Colonic mucosa (tissue), 4 donors: ENCODE measurements at regions not wholly inside any gene's neighbourhood (a gene's known extent, or its start where the extent isn't known, plus 50 kb on each side); places are given as distances from the start of the nearest gene placed in this dataset.

Experiments
- DNase-seq: peaks from one replicate; pipeline ENCODE4 v3.0.0-alpha.2; 2020
- H3K27ac ChIP-seq: fragments of 200-600 bp; one replicate; pipeline ENCODE4 v1.8.0; 2021
- H3K27me3 ChIP-seq: fragments of 200-600 bp; one replicate; pipeline ENCODE4 v1.8.0; 2021
- H3K36me3 ChIP-seq: fragments of 200-600 bp; one replicate; pipeline ENCODE4 v1.8.0; 2021
- H3K4me1 ChIP-seq: fragments of 200-600 bp; one replicate; pipeline ENCODE4 v1.8.0; 2021; ENCODE audit warnings: mild to moderate bottlenecking
- H3K4me3 ChIP-seq: fragments of 200-600 bp; one replicate; pipeline ENCODE4 v1.8.0; 2021
- H3K9ac ChIP-seq, 2 donors: one replicate each; pipeline ENCODE4 v1.7.0; 2013; ENCODE audit warnings: control low read depth in 2 of 2, low read depth in 2 of 2, low read length in 2 of 2
- H3K9me3 ChIP-seq: fragments of 200-600 bp; one replicate; pipeline ENCODE4 v1.8.0; 2021
- intact Hi-C: fragments of 100-400 bp; cut with DNase I; formaldehyde crosslinking; loops from one replicate; pipeline ENCODE4 v1.14.1; 2022
- TF ChIP-seq, protein P1 (sequence below): fragments of 200-600 bp; IDR thresholded peaks from one replicate; pipeline ENCODE4 v1.8.0; 2022; ENCODE audit warnings: antibody characterized with exemption, mild to moderate bottlenecking
- donor health status: healthy.
- donor health status: DM: no; HTN: no; CAD: no.
- donor health status: DM: no; HTN: no; CAD: no.

DNA sequence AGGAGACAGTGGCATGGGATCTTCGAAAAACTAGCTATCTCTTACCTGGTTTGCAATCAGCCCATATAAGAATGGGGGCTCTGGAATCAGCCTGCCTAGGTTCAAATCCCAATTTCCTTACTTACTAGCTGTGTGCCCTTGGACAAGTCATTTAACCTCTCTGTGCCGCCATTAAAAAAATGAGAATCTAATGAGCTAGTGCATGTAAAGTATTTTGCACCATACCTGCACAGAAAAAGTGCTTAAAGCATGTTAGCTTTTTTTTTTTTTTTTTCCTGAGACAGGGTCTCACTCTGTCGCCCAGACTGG, 181.8 kb downstream of the SHQ1 start:
- no peak overlapping the region for H3K9ac ChIP-seq
- intact Hi-C loops, result loop anchor here (2.0 to 10.0 kb wide), 2 partner anchors 154 to 712 kb away; no protein-coding TSS in a partner anchor
- no peak for DNase-seq
- H3K9me3 ChIP-seq, result no peaks in the 10 kb centered on the region
- H3K27me3 ChIP-seq, result no peaks in the 10 kb centered on the region
- H3K27ac ChIP-seq, result no peak overlapping the region
- H3K4me1 ChIP-seq, result no peaks in the 10 kb centered on the region
- H3K4me3 ChIP-seq, result no peak overlapping the region
- TF ChIP-seq, protein P1, sequence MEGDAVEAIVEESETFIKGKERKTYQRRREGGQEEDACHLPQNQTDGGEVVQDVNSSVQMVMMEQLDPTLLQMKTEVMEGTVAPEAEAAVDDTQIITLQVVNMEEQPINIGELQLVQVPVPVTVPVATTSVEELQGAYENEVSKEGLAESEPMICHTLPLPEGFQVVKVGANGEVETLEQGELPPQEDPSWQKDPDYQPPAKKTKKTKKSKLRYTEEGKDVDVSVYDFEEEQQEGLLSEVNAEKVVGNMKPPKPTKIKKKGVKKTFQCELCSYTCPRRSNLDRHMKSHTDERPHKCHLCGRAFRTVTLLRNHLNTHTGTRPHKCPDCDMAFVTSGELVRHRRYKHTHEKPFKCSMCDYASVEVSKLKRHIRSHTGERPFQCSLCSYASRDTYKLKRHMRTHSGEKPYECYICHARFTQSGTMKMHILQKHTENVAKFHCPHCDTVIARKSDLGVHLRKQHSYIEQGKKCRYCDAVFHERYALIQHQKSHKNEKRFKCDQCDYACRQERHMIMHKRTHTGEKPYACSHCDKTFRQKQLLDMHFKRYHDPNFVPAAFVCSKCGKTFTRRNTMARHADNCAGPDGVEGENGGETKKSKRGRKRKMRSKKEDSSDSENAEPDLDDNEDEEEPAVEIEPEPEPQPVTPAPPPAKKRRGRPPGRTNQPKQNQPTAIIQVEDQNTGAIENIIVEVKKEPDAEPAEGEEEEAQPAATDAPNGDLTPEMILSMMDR, result no peak
- no peaks in the 10 kb centered on the region for H3K36me3 ChIP-seq

DNA sequence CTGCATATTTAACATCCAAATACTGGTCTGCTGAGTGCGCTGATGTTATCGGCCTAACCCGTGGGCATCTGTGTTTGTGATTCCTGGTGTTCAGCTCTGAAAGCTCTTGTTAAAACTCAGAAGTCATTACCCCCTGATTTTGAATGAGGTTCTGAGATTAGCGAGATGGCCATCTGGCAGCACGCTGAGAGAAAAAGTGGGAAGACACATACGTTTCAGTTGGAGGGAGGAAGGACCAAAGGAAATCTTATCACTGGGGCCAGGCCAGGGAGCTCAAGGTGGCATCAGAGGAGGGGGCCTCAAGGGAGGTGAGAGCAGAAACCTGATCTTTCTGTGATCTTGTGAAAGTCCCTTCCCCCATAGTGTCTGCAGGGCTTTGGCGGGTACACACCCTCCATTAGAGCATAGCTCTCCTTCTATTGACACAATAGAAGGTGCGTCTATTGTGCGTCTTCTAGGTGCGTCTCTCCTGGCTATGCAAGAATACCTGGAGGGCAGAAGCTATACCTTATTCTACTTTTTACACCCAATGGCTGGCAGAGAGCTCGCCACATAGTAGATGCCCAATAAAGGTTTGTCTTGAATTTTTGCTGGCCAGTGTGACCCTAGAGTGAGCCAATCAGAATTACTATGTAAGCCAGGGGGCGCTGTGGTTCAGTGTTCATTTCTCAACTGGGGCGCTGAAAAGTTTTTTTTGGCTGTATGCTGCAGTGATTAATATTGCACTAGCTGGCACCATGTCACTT, 182.4 kb downstream of the SHQ1 start:
- intact Hi-C loops, result loop anchor here (2.0 to 10.0 kb wide), 2 partner anchors 155 to 711 kb away; no protein-coding TSS in a partner anchor
- Histone ChIP-seq H3K27me3 (no peaks in the 10 kb centered on the region), H3K4me3 (no peak overlapping the region), H3K27ac (no peak overlapping the region), H3K9me3 (no peaks in the 10 kb centered on the region), H3K4me1 (no peaks in the 10 kb centered on the region), H3K36me3 (no peaks in the 10 kb centered on the region), H3K9ac (no peak overlapping the region)
- DNase-seq, result peak; percentile 75
- TF ChIP-seq, protein P1, result peak; percentile 51

DNA sequence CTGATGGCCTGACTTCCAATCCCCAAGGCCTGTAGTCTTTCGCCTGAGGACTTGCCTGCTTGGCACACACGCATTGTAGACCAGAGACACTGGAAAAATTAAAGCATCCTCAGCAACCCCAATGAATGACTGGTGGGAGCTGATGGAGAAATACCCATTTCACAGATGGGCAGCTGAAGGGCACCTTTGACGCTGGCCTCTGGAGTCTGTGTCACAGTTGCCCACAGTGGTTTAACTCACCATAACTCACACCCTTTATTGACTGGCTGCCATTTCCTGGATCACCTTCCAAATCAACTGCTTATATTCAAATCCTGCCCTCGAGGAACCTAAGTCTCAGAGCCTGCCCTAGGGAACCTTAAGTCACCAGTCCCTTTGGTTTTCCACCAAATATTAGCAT, 183.1 kb downstream of the SHQ1 start:
- Histone ChIP-seq H3K9me3 (no peaks in the 10 kb centered on the region), H3K27me3 (no peaks in the 10 kb centered on the region), H3K4me1 (no peaks in the 10 kb centered on the region), H3K27ac (no peak overlapping the region), H3K4me3 (no peak overlapping the region), H3K9ac (no peak overlapping the region), H3K36me3 (no peaks in the 10 kb centered on the region)
- intact Hi-C loops, result loop anchor here (10.0 kb wide), 1 partner anchor 710 kb away; no protein-coding TSS in a partner anchor
- TF ChIP-seq, protein P1, result no peak
- no peak for DNase-seq

DNA sequence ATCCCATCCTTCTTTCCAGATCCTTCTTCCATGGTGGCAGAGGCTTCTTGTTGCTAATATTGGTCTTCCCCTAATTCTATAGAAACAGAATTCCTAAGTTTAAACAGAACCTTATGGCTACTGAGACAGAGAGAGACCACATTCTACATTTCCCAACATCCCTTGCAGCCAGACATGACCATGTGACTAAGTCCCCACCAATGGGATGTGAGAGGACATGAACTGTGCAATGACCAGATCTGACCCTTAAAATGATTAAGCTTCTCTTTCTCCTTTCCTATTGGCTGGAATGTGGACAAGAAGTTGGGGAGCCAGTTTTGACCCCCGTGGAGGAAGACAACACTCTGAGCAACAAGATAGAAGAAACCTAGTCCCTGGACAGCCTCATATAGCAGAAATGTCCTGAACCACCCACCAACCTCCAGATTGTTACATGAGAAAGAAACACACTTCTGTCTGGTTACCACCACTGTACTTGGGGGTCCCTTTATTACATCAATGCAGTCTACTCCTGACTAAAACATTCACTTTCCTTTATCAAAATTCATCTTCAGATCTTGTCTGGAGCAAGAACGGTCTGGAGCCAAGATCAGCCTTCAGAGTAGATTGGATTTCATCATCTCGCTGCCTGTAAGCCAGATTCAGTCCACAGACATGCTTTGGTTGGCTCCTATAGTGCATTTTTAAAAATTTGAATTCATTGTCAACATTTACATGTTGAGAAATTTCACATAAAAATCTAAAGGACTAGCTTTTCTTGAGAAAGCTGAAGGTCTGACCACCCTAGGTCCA, 183.9 kb downstream of the SHQ1 start:
- Histone ChIP-seq H3K9me3 (no peaks in the 10 kb centered on the region), H3K36me3 (no peaks in the 10 kb centered on the region), H3K4me1 (no peaks in the 10 kb centered on the region), H3K27ac (no peak overlapping the region), H3K4me3 (no peak overlapping the region), H3K27me3 (no peaks in the 10 kb centered on the region), H3K9ac (no peak overlapping the region)
- TF ChIP-seq, protein P1, result no peak
- intact Hi-C loops, result loop anchor here (10.0 kb wide), 1 partner anchor 710 kb away; no protein-coding TSS in a partner anchor
- DNase-seq, result no peak

DNA sequence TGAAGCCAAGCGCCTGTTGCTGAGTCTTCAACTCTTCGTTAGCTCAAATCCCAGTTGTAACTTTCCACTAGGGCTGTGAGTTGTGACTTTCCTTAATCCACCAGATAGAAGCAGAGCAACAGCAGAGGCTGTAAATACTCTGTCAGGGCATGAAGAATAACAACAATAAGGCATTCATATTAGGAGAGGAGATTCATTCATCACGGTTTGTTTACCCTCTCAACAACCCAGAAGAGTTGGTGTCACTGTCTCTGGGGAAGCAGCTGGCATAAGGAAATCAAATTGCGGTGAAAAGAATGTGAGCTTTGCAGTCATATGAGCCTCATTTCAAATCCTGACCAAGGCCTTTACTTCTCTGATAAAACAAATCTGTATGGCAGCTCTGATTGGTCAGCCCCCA, 184.8 kb downstream of the SHQ1 start:
- no peaks in the 10 kb centered on the region for H3K4me1 ChIP-seq
- intact Hi-C loops, result loop anchor here (10.0 kb wide), 1 partner anchor 709 kb away; no protein-coding TSS in a partner anchor
- DNase-seq, result no peak
- H3K36me3 ChIP-seq, result no peaks in the 10 kb centered on the region
- H3K9me3 ChIP-seq, result no peaks in the 10 kb centered on the region
- H3K27me3 ChIP-seq, result no peaks in the 10 kb centered on the region
- H3K27ac ChIP-seq, result no peak overlapping the region
- H3K9ac ChIP-seq, result no peak overlapping the region
- TF ChIP-seq, protein P1, result no peak
- H3K4me3 ChIP-seq, result no peak overlapping the region
